Naive thymus-derived CD4-positive, alpha-beta T cell (primary cell): ENCODE measurements at regions not wholly inside any gene's neighbourhood (a gene's known extent, or its start where the extent isn't known, plus 50 kb on each side); places are given as distances from the start of the nearest gene placed in this dataset.
A peak's percentile ranks its signal among the peaks of the same experiment; 100 is the strongest.

ENCODE experiments used
- ATAC-seq: fragments of 150-1000 bp; cut with Tn5 transposase; 2 replicates; pipeline ENCODE4 v1.10.0; 2021; ENCODE audit warnings: mild to moderate bottlenecking, moderate library complexity
- CTCF ChIA-PET: fragments of 350-600 bp; sonication (Branson Sonifier 250); formaldehyde crosslinking; loops from one replicate; lab custom pipeline; 2021; ENCODE audit warnings: antibody characterized with exemption; lab: Charles Lee
- POLR2A ChIA-PET: fragments of 350-600 bp; sonication (Branson Sonifier 250); formaldehyde crosslinking; loops from one replicate; lab custom pipeline; 2021; ENCODE audit warnings: antibody characterized with exemption, inconsistent platforms; lab: Charles Lee
- DNase-seq, 9 donors: peaks; one replicate each; pipeline versions ENCODE4 v3.0.0 to v3.0.0-alpha.2; 2020 to 2022; ENCODE audit warnings: mixed read lengths in 1 of 9
- H3K27ac ChIP-seq: one replicate; pipeline ENCODE4 v1.7.0; 2013; ENCODE audit warnings: mild to moderate bottlenecking, low read depth, low read length, moderate library complexity
- H3K27me3 ChIP-seq, 2 donors: one replicate each; pipeline ENCODE4 v1.7.0; 2013; ENCODE audit warnings: low read length in 2 of 2, mild to moderate bottlenecking in 2 of 2, moderate library complexity in 2 of 2; ENCODE audit not compliant: control insufficient read depth in 2 of 2, insufficient read depth in 2 of 2
- H3K36me3 ChIP-seq, 3 experiments: 1 replicate in 2 of 3; 2 replicates in 1 of 3; pipeline ENCODE4 v1.7.0; 2013; ENCODE audit warnings: low read length in 3 of 3, mild to moderate bottlenecking in 3 of 3, moderate library complexity in 1 of 3; ENCODE audit not compliant: insufficient read depth in 3 of 3, control insufficient read depth in 2 of 3
- H3K4me1 ChIP-seq, 2 donors: one replicate each; pipeline ENCODE4 v1.7.0; 2013; ENCODE audit warnings: low read length in 2 of 2, mild to moderate bottlenecking in 2 of 2, moderate library complexity in 1 of 2; ENCODE audit not compliant: control insufficient read depth in 2 of 2, insufficient read depth in 2 of 2
- H3K4me3 ChIP-seq: 2 replicates; pipeline ENCODE4 v1.7.0; 2013; ENCODE audit warnings: mild to moderate bottlenecking, low read length
- H3K9me3 ChIP-seq, 3 experiments: 1 replicate in 2 of 3; 2 replicates in 1 of 3; pipeline ENCODE4 v1.7.0; 2013; ENCODE audit warnings: low read length in 3 of 3; ENCODE audit not compliant: control insufficient read depth in 2 of 3
- H3K27ac Mint-ChIP-seq, 9 donors: one replicate each; pipeline ENCODE4 v1.8.0; 2020 to 2022; ENCODE audit warnings: mixed read lengths in 9 of 9, mild to moderate bottlenecking in 8 of 9, moderate library complexity in 5 of 9, inconsistent platforms in 2 of 9
- H3K27me3 Mint-ChIP-seq, 5 donors: one replicate each; pipeline ENCODE4 v1.8.0; 2021 to 2022; ENCODE audit warnings: mixed read lengths in 5 of 5, mild to moderate bottlenecking in 1 of 5
- H3K36me3 Mint-ChIP-seq, 5 donors: one replicate each; pipeline ENCODE4 v1.8.0; 2020 to 2022; ENCODE audit warnings: mixed read lengths in 5 of 5, mild to moderate bottlenecking in 3 of 5, inconsistent platforms in 1 of 5
- H3K4me1 Mint-ChIP-seq, 7 donors: one replicate each; pipeline ENCODE4 v1.8.0; 2020 to 2022; ENCODE audit warnings: mixed read lengths in 7 of 7, mild to moderate bottlenecking in 3 of 7, inconsistent platforms in 1 of 7
- H3K4me3 Mint-ChIP-seq, 10 donors: one replicate each; pipeline ENCODE4 v1.8.0; 2020 to 2022; ENCODE audit warnings: mild to moderate bottlenecking in 10 of 10, mixed read lengths in 10 of 10, moderate library complexity in 6 of 10, inconsistent platforms in 2 of 10
- H3K9me3 Mint-ChIP-seq, 11 donors: one replicate each; pipeline ENCODE4 v1.8.0; 2020 to 2022; ENCODE audit warnings: mixed read lengths in 11 of 11, mild to moderate bottlenecking in 4 of 11, inconsistent platforms in 1 of 11, moderate library complexity in 1 of 11
- intact Hi-C, 2 donors: fragments of 100-400 bp; cut with micrococcal nuclease; formaldehyde crosslinking; loops; one replicate each; pipeline ENCODE4 v1.15.1; 2023

- H3K4me3 ChIP-seq = no peak overlapping the region
- no peak overlapping the region for H3K27ac ChIP-seq
- no peak for ATAC-seq
- H3K27me3 ChIP-seq = no peaks in the 10 kb centered on the region
- ChIA-PET CTCF (no interaction called here), POLR2A (no interaction called here)
- H3K9me3 Mint-ChIP-seq = peaks cover 0 to 11% (median 0%) of the 10 kb centered on the region in 11 donors
- H3K27ac Mint-ChIP-seq = peak overlapping the region in 1 of 9 donors; percentile 29
- no peaks in the 10 kb centered on the region for H3K9me3 ChIP-seq
- no peaks in the 10 kb centered on the region for H3K36me3 Mint-ChIP-seq
- no peak overlapping the region for H3K4me3 Mint-ChIP-seq
- intact Hi-C loops = no loop called here
- no peaks in the 10 kb centered on the region for H3K4me1 ChIP-seq
- no peak for DNase-seq
- no peaks in the 10 kb centered on the region for H3K36me3 ChIP-seq
- no peaks in the 10 kb centered on the region for H3K27me3 Mint-ChIP-seq
- no peaks in the 10 kb centered on the region for H3K4me1 Mint-ChIP-seq
Measured at GRCh38 chr2:154912215-154912614, 213.7 kb downstream of the KCNJ3 start.

- H3K4me1 Mint-ChIP-seq = no peaks in the 10 kb centered on the region
- ATAC-seq = no peak
- no peaks in the 10 kb centered on the region for H3K4me1 ChIP-seq
- no peaks in the 10 kb centered on the region for H3K36me3 ChIP-seq
- H3K9me3 Mint-ChIP-seq = peaks cover 0 to 12% (median 1%) of the 10 kb centered on the region in 11 donors
- intact Hi-C loops = no loop called here
- H3K27me3 Mint-ChIP-seq = no peaks in the 10 kb centered on the region
- POLR2A ChIA-PET = no interaction called here
- no peak overlapping the region for H3K4me3 Mint-ChIP-seq
- no peaks in the 10 kb centered on the region for H3K36me3 Mint-ChIP-seq
- no peak overlapping the region for H3K27ac ChIP-seq
- H3K27me3 ChIP-seq = no peaks in the 10 kb centered on the region
- H3K9me3 ChIP-seq = no peaks in the 10 kb centered on the region
- DNase-seq = no peak
- no peak overlapping the region for H3K27ac Mint-ChIP-seq
- H3K4me3 ChIP-seq = no peak overlapping the region
- CTCF ChIA-PET = no interaction called here
Measured at GRCh38 chr2:154911729-154912128, 213.2 kb downstream of the KCNJ3 start.

GRCh38 chr2:154910701-154911100 is 212.2 kb downstream of the KCNJ3 start:
- Mint-ChIP-seq H3K9me3 (peaks cover 0 to 12% (median 1%) of the 10 kb centered on the region in 11 donors), H3K27ac (no peak overlapping the region), H3K36me3 (no peaks in the 10 kb centered on the region), H3K4me1 (no peaks in the 10 kb centered on the region), H3K27me3 (no peaks in the 10 kb centered on the region), H3K4me3 (no peak overlapping the region)
- Histone ChIP-seq H3K27me3 (no peaks in the 10 kb centered on the region), H3K9me3 (no peaks in the 10 kb centered on the region), H3K4me3 (no peak overlapping the region), H3K4me1 (no peaks in the 10 kb centered on the region), H3K27ac (no peak overlapping the region), H3K36me3 (no peaks in the 10 kb centered on the region)
- ChIA-PET POLR2A (no interaction called here), CTCF (no interaction called here)
- intact Hi-C loops = no loop called here
- no peak for ATAC-seq
- no peak for DNase-seq

- Mint-ChIP-seq H3K4me3 (no peak overlapping the region), H3K4me1 (no peaks in the 10 kb centered on the region), H3K36me3 (no peaks in the 10 kb centered on the region), H3K27ac (no peak overlapping the region), H3K9me3 (peaks cover 0 to 16% (median 6%) of the 10 kb centered on the region in 11 donors), H3K27me3 (no peaks in the 10 kb centered on the region)
- Histone ChIP-seq H3K9me3 (no peaks in the 10 kb centered on the region), H3K27ac (no peak overlapping the region), H3K27me3 (no peaks in the 10 kb centered on the region), H3K4me1 (no peaks in the 10 kb centered on the region), H3K36me3 (no peaks in the 10 kb centered on the region), H3K4me3 (no peak overlapping the region)
- no peak for ATAC-seq
- no peak for DNase-seq
- CTCF ChIA-PET = no interaction called here
- intact Hi-C loops = no loop called here
- POLR2A ChIA-PET = no interaction called here
Measured at GRCh38 chr2:154908327-154908726, 209.8 kb downstream of the KCNJ3 start.
